ENCODE measurements at regions not wholly inside any gene's neighbourhood (a gene's known extent, or its start where the extent isn't known, plus 50 kb on each side); places are given as distances from the start of the nearest gene placed in this dataset. TPM values are rescaled to one million over a fixed set of nuclear protein-coding genes. Genes with fewer than 3 reads are reported as not detected.

Small RNAs in the stretch of these regions (small RNA-seq; reads per million reads assigned to genes)
- not detected for gene AL031183.1 (ENCODE audit: low replicate concordance)
- gene RF00012 (ENCODE audit: low replicate concordance) = not detected
- 0.08 reads per million for gene RF00088 (ENCODE audit: low replicate concordance)
- gene RN7SL93P (ENCODE audit: low replicate concordance) = not detected
- gene RNU1-57P (ENCODE audit: low replicate concordance) = not detected
- gene RNU6-1015P (ENCODE audit: low replicate concordance) = not detected

Measured in tongue (tissue), 1 donor.